ENCODE measurements at regions not wholly inside any gene's neighbourhood (a gene's known extent, or its start where the extent isn't known, plus 50 kb on each side); places are given as distances from the start of the nearest gene placed in this dataset.

- TF ChIP-seq EZH2phosphoT487 (IDR thresholded peaks at IDR 0.05; ENCODE audit: borderline replicate concordance) = no peak
- no peak for TF ChIP-seq FOSL1 (IDR thresholded peaks at IDR 0.05; ENCODE audit: low read depth)
- no peak for TF ChIP-seq SIN3A (IDR thresholded peaks at IDR 0.05; ENCODE audit: low read depth)
- TF ChIP-seq JUND (IDR thresholded peaks at IDR 0.05) = no peak
- no peak for TF ChIP-seq YY1 (IDR thresholded peaks at IDR 0.05; ENCODE audit: extremely low read depth, insufficient replicate concordance, low read depth, low read length)
Measured at GRCh38 chr22:19593991-19594569, 69.9 kb upstream of the CLDN5 start (continued).

- no peaks in the 10 kb centered on the region for H4K20me1 ChIP-seq (ENCODE audit: insufficient read depth)
- CTCF ChIA-PET = no interaction called here
Measured at GRCh38 chr22:19595532-19595931, 71.3 kb upstream of the CLDN5 start.

More at GRCh38 chr22:19595532-19595931, 71.3 kb upstream of the CLDN5 start:
- Histone ChIP-seq H3K4me2 (ENCODE audit: low read length) (no peak overlapping the region), H3K9ac (ENCODE audit: low read length) (no peak overlapping the region), H3K4me1 (ENCODE audit: control insufficient read depth in 1 of 2, insufficient read depth in 2 of 2, low read length in 2 of 2) (peaks cover 0 to 6% of the 10 kb centered on the region in 2 experiments; a peak in 1 of 4 replicates), H3K4me3 (replicated peaks in 1 of 2; ENCODE audit: low read depth in 1 of 2, low read length in 2 of 2) (no peak overlapping the region), H3K27me3 (ENCODE audit: insufficient read depth, low read length) (no peaks in the 10 kb centered on the region; the same call in 1 of the 2 replicates), H3K27ac (ENCODE audit: low read depth, low read length) (no peak overlapping the region), H3K79me2 (ENCODE audit: insufficient read depth, low read length) (no peaks in the 10 kb centered on the region), H3K9me3 (ENCODE audit: control insufficient read depth in 1 of 2, insufficient read depth in 1 of 2, low read depth in 1 of 2, low read length in 2 of 2) (no peaks in the 10 kb centered on the region), H2AFZ (ENCODE audit: low read depth, low read length, poor library complexity, severe bottlenecking) (no peak overlapping the region), H3K9me2 (ENCODE audit: insufficient read depth) (no peaks in the 10 kb centered on the region), H3K36me3 (ENCODE audit: control insufficient read depth in 1 of 2, insufficient read depth in 2 of 2, low read length in 2 of 2) (no peaks in the 10 kb centered on the region)
- ATAC-seq (no peak), DNase-seq (ENCODE audit: low read depth, low spot score) (no peak)
- TF ChIP-seq CTCF (IDR thresholded peaks at IDR 0.05 in 2 of 3, conservative IDR thresholded peaks at IDR 0.05 in 1 of 3; ENCODE audit: borderline replicate concordance in 1 of 3, insufficient read depth in 1 of 3, low read depth in 2 of 3, low read length in 2 of 3) = no peak
- BruUV-seq (replicated peaks) = no TSS peak
- RAD21 ChIA-PET (ENCODE audit: low non-redundant PET in 1 of 2, low total read pairs in 2 of 2, uncharacterized antibody in 2 of 2, unreplicated experiment in 2 of 2) = no interaction called here
- POLR2A ChIA-PET = no interaction called here
- intact Hi-C loops (cut with micrococcal nuclease) = no loop called here
